Caki2 (cell line): ENCODE measurements at regions not wholly inside any gene's neighbourhood (a gene's known extent, or its start where the extent isn't known, plus 50 kb on each side); places are given as distances from the start of the nearest gene placed in this dataset.
"Not testable (repeated sequence)": the region's sequence is repeated elsewhere in the genome, so short reads cannot be mapped to it uniquely, and the experiment has no call there.

Source experiments
- DNase-seq: peaks from one replicate; pipeline ENCODE4 v3.0.0-alpha.2; 2015; ENCODE audit warnings: low read depth
- in situ Hi-C: cut with HindIII; loops from 2 replicates; pipeline ENCODE4 v1.10.0; 2016; ENCODE audit warnings: low sequenced_read_pairs, low pct_unique_long_range_greater_than_20kb, mixed read lengths

DNA sequence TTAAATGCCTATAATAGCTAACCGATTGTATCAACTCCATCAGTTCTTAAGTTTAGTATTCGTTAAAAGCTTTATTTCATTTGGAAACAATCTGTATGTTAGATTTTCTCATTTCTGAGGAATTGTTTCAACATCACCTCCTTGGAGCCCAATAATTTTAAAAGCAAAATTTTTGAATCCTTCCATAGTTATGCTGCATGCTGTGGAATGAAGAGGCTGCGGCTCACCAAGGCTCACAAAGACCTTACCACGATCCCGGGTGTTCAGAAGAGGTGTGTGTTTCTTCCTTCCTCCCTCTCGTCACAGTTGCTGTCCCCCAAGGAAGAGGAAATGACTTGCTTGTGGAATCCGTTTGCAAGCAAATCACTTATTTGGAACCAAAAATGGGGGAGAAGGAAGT lies 143.8 kb downstream of the FGF1 start:
- in situ Hi-C loops: loop anchor here (10.0 kb wide), 1 partner anchor 177 kb away; no protein-coding TSS in a partner anchor
- no peak for DNase-seq

GRCh38 chr5:142540922-142541422 lies 144.9 kb downstream of the FGF1 start:
- in situ Hi-C loops: loop anchor here (10.0 kb wide), 1 partner anchor 176 kb away; no protein-coding TSS in a partner anchor
- no peak for DNase-seq

DNA sequence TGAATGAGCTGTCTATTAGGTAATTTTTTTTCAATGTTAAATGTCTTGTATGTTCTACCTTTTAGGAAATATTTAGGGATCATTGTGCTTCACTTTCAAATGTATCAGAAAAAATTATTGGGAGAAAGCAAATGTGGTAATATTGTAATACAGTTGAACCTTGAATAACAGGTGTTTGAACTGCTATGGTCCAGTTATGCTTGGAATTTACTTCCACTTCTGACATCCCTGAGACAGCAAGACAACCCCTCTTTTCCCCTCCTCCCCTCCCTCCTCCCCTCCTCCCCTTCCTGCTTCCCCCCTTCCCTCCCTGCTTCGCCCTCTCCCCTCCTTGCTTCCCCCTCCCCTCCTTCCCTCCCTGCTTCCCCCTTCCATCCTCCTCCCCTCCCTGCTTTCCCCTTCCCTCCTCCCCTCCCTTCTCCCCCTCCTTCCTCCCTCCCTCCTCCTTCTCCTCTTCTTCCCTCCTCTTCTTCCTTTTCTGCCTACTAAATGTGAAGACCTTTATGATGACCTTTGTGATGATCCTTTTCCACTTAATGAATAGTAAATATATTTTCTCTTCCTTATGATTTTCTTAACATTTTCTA lies 146.6 kb downstream of the FGF1 start:
- DNase-seq: no peak
- in situ Hi-C loops: no loop called here

GRCh38 chr5:142537938-142538337 lies 148.0 kb downstream of the FGF1 start:
- no peak for DNase-seq
- in situ Hi-C loops: no loop called here

GRCh38 chr5:142532781-142533176 lies 153.1 kb downstream of the FGF1 start:
- in situ Hi-C loops: no loop called here
- no peak for DNase-seq

- DNase-seq: no peak
- in situ Hi-C loops: no loop called here
Observed at GRCh38 chr5:142531977-142532780, 153.7 kb downstream of the FGF1 start.

DNA sequence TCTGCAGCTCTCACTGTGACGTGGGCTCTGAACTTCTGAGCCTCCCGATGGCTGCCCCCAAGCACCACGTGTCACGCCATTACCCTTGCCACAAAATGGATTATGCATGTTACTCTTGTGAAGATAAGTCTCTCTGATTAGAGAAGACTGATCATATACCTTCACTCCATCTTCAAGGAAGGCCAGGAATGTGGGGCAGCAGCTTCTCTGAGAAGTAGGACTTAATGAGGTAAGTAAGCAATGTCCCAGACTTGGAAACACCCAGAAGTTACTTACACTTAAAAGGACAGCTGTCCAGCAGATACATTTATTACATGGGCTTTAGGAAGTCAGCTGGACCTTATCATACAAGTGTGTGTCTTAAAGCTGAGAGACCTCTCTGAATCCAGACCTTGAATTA lies 155.0 kb downstream of the FGF1 start:
- in situ Hi-C loops: no loop called here
- no peak for DNase-seq

DNA sequence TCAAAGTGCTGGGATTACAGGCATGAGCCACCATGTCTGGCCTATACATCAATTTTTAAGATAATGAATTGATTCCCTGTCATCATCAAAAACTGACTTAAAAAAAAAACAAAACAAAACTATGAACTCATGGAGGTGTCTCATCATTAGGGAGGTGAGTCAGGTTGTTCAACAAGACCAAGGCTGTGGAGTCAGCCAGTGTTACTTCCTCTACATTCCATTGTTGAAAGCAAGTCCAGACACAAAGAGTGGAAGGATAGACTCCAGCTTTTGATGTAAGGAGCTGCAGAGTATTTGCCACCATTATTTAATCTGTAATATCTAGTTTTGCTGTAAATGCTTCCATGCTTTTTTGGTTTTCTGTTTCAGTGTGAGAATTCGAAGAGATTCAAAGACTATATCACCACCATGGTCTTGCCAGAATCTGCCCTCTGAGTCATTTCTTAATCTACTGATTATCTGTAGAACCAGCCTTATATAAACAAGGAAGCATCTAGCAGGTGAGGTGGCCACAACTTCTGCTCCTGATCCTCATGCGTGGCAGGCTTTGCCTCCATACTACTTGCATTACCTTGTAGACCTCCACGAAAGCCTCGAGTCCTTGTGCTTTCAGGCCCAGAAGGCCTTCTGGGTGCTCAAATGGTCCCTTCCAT lies 156.1 kb downstream of the FGF1 start:
- DNase-seq: peak; percentile 63
- in situ Hi-C loops: no loop called here

GRCh38 chr5:142527664-142528295 lies 158.1 kb downstream of the FGF1 start:
- DNase-seq: no peak
- in situ Hi-C loops: no loop called here

DNA sequence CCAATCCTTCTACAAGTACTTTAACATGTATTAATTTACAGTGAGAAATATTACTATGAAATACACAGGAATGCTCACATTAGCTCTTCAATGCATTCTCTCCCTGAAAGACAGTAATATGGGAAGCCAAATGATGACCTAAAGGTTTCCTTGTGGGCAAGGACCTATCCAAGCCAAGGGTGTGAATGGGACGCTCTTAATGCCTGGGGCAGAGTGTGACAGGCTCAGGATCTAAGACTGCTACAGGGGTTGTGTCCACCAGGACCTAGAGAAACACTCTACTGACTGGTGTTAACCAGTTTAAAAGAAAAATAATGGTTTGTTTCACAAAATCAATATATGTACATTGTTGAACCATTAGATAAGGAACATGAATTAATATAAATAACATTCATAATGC lies 158.7 kb downstream of the FGF1 start:
- DNase-seq: no peak
- in situ Hi-C loops: no loop called here

DNA sequence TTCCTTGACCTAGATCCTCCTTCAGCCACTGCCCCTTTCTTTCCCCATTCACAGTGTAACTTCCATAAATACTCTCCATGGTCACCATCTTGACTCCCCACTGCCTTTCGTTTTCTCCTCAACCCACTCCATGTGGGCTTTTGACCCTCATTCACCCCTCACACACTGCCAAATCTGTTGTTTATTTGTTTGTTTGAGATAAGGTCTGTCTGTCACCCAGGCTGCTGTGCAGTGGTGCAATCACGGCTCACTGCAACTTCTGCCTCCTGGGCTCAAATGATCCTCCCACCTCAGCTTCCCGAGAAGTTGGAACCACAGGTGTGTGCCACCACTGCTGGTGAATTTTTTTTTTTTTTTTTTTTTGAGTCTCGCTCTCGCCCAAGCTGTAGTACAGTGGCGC lies 162.9 kb downstream of the FGF1 start:
- in situ Hi-C loops: no loop called here
- DNase-seq: no peak

DNA sequence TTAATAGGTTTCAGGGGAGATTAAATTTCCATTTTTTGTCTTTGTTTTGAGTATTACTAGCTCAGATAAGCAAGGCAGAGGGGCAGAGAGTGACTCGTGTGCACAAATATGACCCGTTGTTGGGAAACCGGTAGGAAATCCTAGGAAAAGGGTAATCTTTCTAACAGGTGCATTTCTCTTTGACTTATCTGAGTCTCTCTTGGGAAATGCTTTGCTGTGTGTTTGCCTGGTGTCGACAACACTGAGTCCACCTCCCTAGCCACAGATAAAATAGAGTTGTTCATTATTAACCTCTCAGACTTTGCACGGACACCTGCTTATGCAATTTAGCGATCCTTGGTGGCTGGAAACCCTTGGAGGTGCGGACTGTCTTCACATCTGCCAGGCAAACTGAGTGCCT lies 164.2 kb downstream of the FGF1 start:
- DNase-seq: no peak
- in situ Hi-C loops: no loop called here

- DNase-seq: no peak
Observed at GRCh38 chr5:142520885-142521284, 165.0 kb downstream of the FGF1 start.

GRCh38 chr5:142519913-142520312 lies 166.0 kb downstream of the FGF1 start:
- DNase-seq, in situ Hi-C loops: not testable (repeated sequence)

More at GRCh38 chr5:142520885-142521284, 165.0 kb downstream of the FGF1 start:
- in situ Hi-C loops: no loop called here

- in situ Hi-C loops: no loop called here
- no peak for DNase-seq
Observed at GRCh38 chr5:142517840-142518239, 168.1 kb downstream of the FGF1 start.

- DNase-seq: no peak
- in situ Hi-C loops: no loop called here
Observed at GRCh38 chr5:142516732-142517131, 169.2 kb downstream of the FGF1 start.

- no peak for DNase-seq
- in situ Hi-C loops: no loop called here
Observed at GRCh38 chr5:142515036-142515435, 170.9 kb downstream of the FGF1 start.

DNA sequence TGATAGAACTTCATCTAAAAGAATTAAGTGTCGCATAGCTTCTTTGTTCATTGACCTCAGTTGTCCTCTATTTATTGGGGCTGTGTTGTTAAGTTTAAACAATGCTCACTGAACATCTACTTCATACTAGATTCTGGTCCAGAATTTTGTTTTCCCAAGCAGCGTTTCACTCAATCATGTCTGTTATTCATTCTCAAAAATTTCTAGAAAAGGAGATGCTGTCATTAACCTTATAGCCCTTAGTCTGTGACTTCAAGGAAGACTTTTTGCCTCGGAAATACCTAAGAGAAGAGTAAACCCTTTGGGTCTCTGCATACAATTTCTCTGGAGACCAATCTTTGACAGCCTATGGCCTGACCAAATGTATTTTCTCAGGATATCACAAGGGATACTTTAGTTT lies 171.7 kb downstream of the FGF1 start:
- DNase-seq: no peak
- in situ Hi-C loops: no loop called here
